22Rv1 (cell line): ENCODE measurements at regions not wholly inside any gene's neighbourhood (a gene's known extent, or its start where the extent isn't known, plus 50 kb on each side); places are given as distances from the start of the nearest gene placed in this dataset.

Experiments
- H3K27ac ChIP-seq: fragments of 450-650 bp; 2 replicates; pipeline ENCODE4 v1.5.1; 2017
- ZFX ChIP-seq: fragments of 450-650 bp; IDR thresholded peaks from 2 replicates; pipeline ENCODE4 v1.6.1; 2017; ENCODE audit warnings: antibody characterized with exemption, borderline replicate concordance
- TF ChIP-seq, protein P1 (sequence below): fragments of 450-650 bp; IDR thresholded peaks from 2 replicates; pipeline ENCODE4 v1.5.1; 2017; ENCODE audit warnings: mild to moderate bottlenecking

DNA sequence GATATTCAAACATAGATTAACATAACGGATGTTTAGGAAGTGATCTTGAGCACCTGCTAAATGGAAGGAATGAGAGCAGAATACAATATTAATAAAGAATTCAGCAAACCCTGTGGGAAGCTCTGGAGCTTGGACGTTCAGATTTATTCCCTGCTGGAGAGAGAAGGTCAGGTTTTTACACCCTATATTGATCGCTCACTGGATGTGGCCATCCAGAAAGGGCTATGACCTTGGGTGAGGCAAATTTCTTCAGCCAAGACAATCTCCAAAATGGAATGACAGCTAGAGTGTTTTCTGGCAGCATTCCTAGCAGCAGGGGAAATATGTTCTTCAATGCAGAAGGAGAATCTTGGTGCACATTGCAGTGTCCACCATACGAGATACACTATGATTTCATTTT lies 288.3 kb downstream of the IRS1 start:
- H3K27ac ChIP-seq, result no peak overlapping the region
- no peak for TF ChIP-seq ZFX
- TF ChIP-seq, protein P1, sequence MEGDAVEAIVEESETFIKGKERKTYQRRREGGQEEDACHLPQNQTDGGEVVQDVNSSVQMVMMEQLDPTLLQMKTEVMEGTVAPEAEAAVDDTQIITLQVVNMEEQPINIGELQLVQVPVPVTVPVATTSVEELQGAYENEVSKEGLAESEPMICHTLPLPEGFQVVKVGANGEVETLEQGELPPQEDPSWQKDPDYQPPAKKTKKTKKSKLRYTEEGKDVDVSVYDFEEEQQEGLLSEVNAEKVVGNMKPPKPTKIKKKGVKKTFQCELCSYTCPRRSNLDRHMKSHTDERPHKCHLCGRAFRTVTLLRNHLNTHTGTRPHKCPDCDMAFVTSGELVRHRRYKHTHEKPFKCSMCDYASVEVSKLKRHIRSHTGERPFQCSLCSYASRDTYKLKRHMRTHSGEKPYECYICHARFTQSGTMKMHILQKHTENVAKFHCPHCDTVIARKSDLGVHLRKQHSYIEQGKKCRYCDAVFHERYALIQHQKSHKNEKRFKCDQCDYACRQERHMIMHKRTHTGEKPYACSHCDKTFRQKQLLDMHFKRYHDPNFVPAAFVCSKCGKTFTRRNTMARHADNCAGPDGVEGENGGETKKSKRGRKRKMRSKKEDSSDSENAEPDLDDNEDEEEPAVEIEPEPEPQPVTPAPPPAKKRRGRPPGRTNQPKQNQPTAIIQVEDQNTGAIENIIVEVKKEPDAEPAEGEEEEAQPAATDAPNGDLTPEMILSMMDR, result no peak

DNA sequence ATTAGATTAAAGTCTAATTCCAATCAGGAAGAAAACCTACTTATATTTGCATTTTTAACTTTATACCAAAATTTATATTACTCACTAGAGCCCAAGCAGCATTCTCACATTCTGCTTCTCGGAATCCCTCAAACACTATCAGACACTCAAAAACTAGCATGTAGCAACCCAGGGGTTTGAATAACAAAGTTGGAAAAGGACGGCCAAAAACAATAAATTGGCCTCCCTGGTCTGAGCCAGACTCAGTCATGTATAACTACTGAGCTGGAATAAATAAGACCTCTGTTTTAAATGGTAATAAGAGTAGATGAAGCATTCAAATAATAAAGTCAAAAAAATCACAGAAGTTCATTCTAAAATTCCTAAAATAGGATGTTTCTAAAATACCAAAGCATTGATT lies 290.9 kb downstream of the IRS1 start:
- H3K27ac ChIP-seq, result no peak overlapping the region
- TF ChIP-seq, protein P1, result no peak
- TF ChIP-seq ZFX, result no peak

DNA sequence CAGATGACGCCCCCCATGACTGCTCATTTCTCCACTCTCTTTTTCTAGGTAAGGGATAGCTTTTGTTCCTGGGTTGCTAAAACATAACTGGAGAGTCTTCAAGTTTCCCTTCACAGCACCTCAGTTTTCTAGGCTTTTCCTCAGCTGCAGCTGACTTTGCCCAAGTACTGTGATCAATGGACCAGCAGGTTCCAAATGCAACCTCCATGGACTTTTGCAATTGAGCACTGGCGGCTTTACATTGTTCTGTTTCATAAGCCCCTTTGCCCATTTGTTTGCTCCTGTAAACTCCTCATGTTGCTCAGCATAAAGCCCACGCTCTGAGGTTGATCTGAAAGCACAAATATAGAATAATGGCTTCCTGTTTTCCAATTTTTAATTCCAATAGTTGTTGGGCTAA lies 291.6 kb downstream of the IRS1 start:
- TF ChIP-seq, protein P1, result no peak
- H3K27ac ChIP-seq, result no peak overlapping the region

DNA sequence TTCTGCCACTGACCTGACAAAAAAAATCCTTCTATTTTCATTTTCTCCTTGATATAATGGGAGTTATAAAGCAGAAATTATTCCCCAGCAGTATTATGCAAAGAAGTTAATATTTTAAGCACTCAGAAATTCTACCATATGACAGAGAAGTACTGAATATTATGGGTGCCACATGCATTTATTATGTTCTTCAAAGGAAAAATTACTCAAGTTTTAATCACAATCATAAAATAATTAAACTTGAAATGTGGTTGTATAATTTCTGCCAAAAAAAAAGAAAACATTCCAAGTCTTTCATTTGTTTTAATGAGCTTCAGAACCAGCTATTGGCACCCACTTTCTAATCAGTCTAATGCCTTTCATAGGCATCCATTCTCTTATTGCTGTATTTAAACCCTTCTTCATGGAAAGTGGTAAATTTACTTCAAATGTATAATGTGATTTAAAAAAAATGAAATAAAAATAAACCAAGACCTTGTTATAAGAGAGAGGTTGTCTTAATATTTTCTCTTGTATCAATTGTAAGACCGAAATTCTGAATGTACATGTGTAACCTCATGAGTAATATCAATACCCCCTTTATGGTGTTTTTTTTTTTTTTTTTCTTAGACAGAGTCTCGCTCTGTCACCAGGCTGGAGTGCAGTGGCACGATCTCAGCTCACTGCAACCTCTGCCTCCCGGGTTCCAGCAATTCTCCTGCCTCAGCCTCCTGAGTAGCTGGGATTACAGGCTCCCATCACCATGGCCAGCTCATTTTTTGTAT lies 302.3 kb downstream of the IRS1 start:
- H3K27ac ChIP-seq, result no peak overlapping the region
- TF ChIP-seq ZFX, result no peak
- TF ChIP-seq, protein P1, result no peak

DNA sequence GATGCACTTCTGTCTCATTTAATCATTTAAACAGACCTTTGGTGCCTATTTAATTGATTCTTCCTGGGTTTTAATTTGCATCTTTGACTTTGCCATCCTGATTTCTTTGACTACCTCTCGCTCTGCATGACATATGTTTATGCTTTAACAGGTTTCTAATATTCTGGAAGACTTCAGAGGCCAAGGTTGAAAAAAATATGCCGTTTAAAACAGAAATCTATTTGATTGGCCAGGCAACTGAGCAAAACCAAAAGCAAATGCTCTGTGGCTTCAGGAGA lies 303.4 kb downstream of the IRS1 start:
- TF ChIP-seq, protein P1, result no peak
- no peak for TF ChIP-seq ZFX
- H3K27ac ChIP-seq, result no peak overlapping the region

DNA sequence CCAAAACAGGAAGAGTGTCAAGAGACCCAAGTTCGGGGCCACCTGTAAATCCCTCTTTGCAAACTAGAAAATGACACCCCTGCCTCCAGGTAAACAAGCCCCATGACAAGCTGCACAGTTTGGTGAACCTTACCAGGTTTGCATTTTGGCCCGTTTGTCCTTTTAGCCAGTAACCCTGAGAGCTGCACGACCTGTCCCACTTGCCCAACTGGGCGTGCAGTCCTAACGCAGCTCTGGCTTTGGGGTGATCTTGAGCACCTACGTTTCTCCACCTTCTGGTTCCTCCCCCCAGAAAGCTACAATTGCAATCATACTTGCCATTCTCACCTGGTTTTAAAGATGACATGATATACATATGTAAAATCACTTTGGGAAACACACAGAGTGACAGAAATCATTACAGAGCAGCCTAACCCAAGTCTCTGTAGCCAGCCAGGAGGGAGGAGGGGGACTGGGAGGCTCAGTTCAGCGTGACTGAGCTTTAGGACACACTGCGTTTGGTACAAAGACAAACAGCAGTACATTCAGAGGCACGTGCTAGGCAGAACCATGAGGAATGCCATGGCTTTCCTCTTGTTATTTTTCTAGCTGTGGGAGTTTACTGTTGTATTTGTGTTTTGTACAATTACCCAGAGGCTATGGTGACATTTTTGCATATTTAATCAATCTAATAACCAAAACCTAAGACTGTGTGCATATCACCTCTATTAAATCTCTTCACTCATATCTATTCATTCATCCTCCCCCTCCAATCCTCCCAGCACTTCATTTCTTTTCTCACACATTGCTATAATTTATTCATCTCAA lies 304.0 kb downstream of the IRS1 start:
- H3K27ac ChIP-seq, result no peak overlapping the region
- TF ChIP-seq ZFX, result no peak
- TF ChIP-seq, protein P1, result no peak

DNA sequence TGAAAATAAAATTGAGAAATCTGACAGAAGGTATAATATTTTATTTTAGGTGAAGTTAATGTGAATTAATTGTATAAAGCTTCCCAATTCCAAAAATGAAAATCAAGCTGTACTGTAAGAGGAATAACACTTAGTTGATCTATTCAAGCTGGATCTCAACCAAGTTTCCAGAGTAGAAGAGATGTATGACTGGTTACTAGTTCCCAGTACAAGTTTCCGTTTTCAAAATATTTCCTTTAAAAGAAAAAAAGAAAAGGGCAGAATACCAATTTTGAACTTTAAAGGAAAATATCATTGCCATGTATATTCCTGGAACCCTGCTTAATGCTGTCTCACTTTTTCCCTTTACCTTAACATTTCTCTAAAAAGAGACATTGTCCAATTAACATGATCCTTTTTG lies 308.5 kb downstream of the IRS1 start:
- H3K27ac ChIP-seq, result no peak overlapping the region
- TF ChIP-seq, protein P1, result no peak
